Pancreas (tissue), 10 donors: ENCODE measurements at regions not wholly inside any gene's neighbourhood (a gene's known extent, or its start where the extent isn't known, plus 50 kb on each side); places are given as distances from the start of the nearest gene placed in this dataset.

Experiments used
- ATAC-seq, 4 donors: fragments of 200-7000 bp; cut with Tn5 transposase; one replicate each; pipeline versions ENCODE4 v1.8.0 to v1.9.1; 2020; ENCODE audit warnings: mild to moderate bottlenecking in 4 of 4, moderate library complexity in 4 of 4
- DNase-seq, 6 donors: peaks; one replicate each; pipeline ENCODE4 v3.0.0-alpha.2; 2020
- FAIRE-seq: peaks from 2 replicates; lab custom pipeline; 2012; peaks lifted over from hg19 to GRCh38; lab: Jason Lieb, UNC
- H3K27ac ChIP-seq, 4 donors: fragments of 200-600 bp; sonication (generic); 1 replicate in 3 of 4; 2 replicates in 1 of 4; pipeline versions ENCODE4 v1.5.0 to v1.8.0; 2020
- H3K27me3 ChIP-seq, 4 donors: fragments of 200-600 bp; one replicate each; pipeline ENCODE4 v1.8.0; 2021
- H3K36me3 ChIP-seq, 3 donors: fragments of 200-600 bp; sonication (generic) in 1 of 3; one replicate each; pipeline versions ENCODE4 v1.5.0 to v1.8.0; 2020 to 2021
- H3K4me1 ChIP-seq, 3 donors: fragments of 200-600 bp; one replicate each; pipeline ENCODE4 v1.8.0; 2021
- H3K4me3 ChIP-seq, 4 donors: fragments of 200-600 bp; sonication (generic) in 2 of 4; one replicate each; pipeline versions ENCODE4 v1.5.0 to v1.8.0; 2020 to 2021
- H3K9me3 ChIP-seq, 4 donors: fragments of 200-600 bp; one replicate each; pipeline ENCODE4 v1.8.0; 2021
- WGBS, 2 donors: extraction: QIAGEN DNeasy Blood & Tissue Kit; methylation state at CpG; one replicate each; pipeline ENCODE4 v1.1.7; 2013; 5-methylcytosine and 5-hydroxymethylcytosine counted together
- intact Hi-C, 3 donors: fragments of 100-400 bp; cut with DNase I; formaldehyde crosslinking; loops; one replicate each; pipeline versions ENCODE4 v1.11.1 to v1.14.2; 2022
- TF ChIP-seq, protein P1 (sequence below), 4 donors: fragments of 200-600 bp; sonication (generic) in 3 of 4; IDR thresholded peaks; one replicate each; pipeline versions ENCODE4 v1.5.0 to v1.8.0; 2021; ENCODE audit warnings: antibody characterized with exemption in 4 of 4
- donor health status: healthy with polysubstance abuse.
- donor health status: DM: no; HTN: no; CAD: no; lungs with moderate emphysema.
- donor health status: DM: no; HTN: no; CAD: no.
- donor health status: control.
- donor health status: control.
- donor health status: Bipolar disorder and iron deficiency.
- donor health status: DM: yes; HTN: yes; CAD: no.
- donor health status: DM: no; HTN: no; CAD: no.
- donor health status: DM: no; HTN: no; CAD: no.
- donor health status: DM: yes; HTN: yes; CAD: no.

DNA sequence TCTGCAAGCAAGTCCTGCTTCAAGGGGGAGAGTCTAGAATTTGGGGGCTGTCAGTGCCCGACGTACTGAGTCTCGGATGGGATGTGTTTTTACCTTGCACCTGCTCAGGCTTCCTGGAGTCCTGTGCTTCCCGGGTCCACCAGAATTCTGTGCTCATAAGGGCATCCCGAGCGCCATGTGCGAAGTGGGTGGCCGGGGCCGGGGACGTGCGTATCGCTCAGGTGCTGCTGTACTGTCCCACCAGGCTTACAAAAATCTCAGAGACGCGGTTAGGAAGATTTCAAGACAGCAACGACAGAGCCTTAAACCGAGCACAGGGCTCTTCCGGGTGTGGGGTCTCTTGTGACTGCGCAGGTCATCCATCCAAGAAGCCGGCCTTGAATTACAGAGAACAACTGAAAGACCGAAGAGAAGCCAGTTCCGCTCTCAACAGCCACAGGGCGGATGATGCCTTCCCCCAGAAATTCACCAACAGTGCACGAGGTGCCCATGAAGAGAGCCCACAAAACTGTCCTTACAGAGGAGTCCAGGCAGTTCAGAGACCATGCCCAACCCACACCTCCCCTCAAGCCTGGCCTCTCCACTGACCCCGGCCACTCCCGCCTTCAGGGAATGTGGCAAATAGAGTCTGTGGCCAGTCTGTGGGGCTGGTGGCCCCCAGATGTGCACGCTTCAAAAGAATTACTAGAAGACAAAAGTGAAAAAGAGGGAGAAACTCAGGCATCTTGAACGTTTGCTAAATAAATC, 104.7 kb downstream of the PXDC1 start:
- H3K4me3 ChIP-seq = no peak overlapping the region
- TF ChIP-seq, protein P1, sequence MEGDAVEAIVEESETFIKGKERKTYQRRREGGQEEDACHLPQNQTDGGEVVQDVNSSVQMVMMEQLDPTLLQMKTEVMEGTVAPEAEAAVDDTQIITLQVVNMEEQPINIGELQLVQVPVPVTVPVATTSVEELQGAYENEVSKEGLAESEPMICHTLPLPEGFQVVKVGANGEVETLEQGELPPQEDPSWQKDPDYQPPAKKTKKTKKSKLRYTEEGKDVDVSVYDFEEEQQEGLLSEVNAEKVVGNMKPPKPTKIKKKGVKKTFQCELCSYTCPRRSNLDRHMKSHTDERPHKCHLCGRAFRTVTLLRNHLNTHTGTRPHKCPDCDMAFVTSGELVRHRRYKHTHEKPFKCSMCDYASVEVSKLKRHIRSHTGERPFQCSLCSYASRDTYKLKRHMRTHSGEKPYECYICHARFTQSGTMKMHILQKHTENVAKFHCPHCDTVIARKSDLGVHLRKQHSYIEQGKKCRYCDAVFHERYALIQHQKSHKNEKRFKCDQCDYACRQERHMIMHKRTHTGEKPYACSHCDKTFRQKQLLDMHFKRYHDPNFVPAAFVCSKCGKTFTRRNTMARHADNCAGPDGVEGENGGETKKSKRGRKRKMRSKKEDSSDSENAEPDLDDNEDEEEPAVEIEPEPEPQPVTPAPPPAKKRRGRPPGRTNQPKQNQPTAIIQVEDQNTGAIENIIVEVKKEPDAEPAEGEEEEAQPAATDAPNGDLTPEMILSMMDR (IDR thresholded peaks at IDR 0.05) = no peak
- ATAC-seq = no peak
- H3K9me3 ChIP-seq = no peaks in the 10 kb centered on the region
- intact Hi-C loops = no loop called here
- no peak overlapping the region for H3K27ac ChIP-seq
- H3K27me3 ChIP-seq = no peaks in the 10 kb centered on the region
- no peak for DNase-seq
- no peak for FAIRE-seq
- WGBS, 2 donors = 84 to 90% methylated on average over 27 of the region's 27 CpGs
- no peaks in the 10 kb centered on the region for H3K36me3 ChIP-seq
- H3K4me1 ChIP-seq = no peaks in the 10 kb centered on the region

DNA sequence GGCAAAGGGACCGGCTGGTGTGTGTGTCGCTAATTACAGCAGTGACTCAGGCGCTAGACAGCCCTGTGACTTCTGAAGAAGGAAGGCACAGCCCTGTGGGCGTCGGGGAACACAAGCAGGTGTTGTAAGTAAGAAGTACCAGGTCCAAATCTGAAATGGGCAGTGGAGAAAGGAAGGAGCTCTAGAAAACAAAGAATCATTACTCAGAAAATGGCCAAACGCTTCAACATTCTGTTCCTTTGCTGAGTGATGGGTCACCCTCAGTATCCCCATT, 106.8 kb downstream of the PXDC1 start:
- FAIRE-seq (no peak), DNase-seq (no peak), ATAC-seq (peak in 1 of 4 donors; percentile 36)
- Histone ChIP-seq H3K36me3 (no peaks in the 10 kb centered on the region), H3K4me3 (no peak overlapping the region), H3K27me3 (no peaks in the 10 kb centered on the region), H3K27ac (no peak overlapping the region), H3K9me3 (no peaks in the 10 kb centered on the region), H3K4me1 (no peaks in the 10 kb centered on the region)
- intact Hi-C loops = no loop called here
- WGBS, 2 donors = 34 to 51% methylated on average over 6 of the region's 6 CpGs
- TF ChIP-seq, protein P1 (IDR thresholded peaks at IDR 0.05) = no peak

DNA sequence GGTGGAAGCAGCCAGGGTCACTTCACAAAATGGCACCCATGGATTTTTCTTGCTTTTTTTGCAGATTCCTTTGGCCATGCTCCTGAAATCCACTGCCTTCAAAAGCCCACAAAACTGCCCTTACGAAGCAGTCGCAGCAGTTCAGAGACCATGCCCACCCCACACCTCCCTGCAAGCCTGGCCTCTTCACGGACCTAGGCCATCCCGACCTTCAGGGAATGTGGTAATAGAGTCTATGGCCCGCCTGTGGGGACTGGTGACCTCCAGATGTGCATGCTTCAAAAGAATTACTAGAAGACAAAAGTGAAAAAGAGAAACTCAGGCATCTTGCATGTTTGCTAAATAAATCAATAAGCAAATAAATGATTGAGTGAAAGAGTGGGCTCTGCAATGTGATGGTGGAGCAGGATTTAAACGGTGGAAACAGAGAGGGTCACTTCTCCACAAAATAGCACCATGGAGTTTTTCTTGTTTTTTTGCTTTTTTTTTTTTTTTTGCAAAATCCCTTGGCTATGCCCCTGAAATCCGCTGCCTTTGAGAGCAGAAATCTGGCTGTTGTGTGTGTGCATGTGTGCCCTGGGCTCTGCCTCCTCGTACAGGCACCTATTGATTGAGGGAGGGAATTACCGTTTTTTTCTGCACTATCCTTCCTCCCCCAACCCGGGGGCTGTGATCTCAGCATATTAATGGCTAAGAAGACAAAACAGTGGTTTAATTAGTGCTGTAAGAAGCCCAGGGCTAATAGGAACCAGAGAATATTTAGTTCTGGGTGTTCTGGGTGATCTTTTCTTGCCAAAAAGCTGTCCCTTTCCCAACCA, 107.4 kb downstream of the PXDC1 start:
- TF ChIP-seq, protein P1 (IDR thresholded peaks at IDR 0.05) = no peak
- WGBS, 2 donors = 47 to 58% methylated on average over 10 of the region's 10 CpGs
- Histone ChIP-seq H3K27me3 (no peaks in the 10 kb centered on the region), H3K4me1 (no peaks in the 10 kb centered on the region), H3K27ac (no peak overlapping the region), H3K36me3 (no peaks in the 10 kb centered on the region), H3K9me3 (no peaks in the 10 kb centered on the region), H3K4me3 (no peak overlapping the region)
- ATAC-seq (no peak), DNase-seq (no peak), FAIRE-seq (no peak)
- intact Hi-C loops = no loop called here

DNA sequence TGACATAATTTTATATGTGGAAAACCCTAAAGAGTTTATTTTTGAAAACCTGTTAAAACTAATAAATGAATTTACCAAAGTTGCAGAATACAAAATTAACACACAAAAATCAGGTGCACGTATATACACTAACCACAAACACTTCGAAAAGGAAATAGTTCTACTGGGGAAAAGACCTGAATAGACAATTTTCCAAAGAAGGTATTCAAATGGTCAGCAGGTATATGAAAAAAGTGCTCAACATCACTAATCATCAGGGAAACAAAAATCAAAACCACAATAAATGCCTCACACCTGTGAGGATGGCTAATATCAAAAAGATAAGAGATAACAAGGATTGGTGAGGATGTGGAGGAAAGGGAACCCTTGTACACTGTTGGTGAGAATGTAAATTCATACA, 110.6 kb downstream of the PXDC1 start:
- intact Hi-C loops = no loop called here
- no peaks in the 10 kb centered on the region for H3K27me3 ChIP-seq
- no peak for ATAC-seq
- no peaks in the 10 kb centered on the region for H3K36me3 ChIP-seq
- H3K27ac ChIP-seq = no peak overlapping the region
- H3K4me1 ChIP-seq = no peaks in the 10 kb centered on the region
- no peak for FAIRE-seq
- H3K4me3 ChIP-seq = no peak overlapping the region
- TF ChIP-seq, protein P1 (IDR thresholded peaks at IDR 0.05) = no peak
- H3K9me3 ChIP-seq = no peaks in the 10 kb centered on the region
- DNase-seq = no peak
- 78 to 86% methylated on average over 2 of the region's 2 CpGs for WGBS, 2 donors

DNA sequence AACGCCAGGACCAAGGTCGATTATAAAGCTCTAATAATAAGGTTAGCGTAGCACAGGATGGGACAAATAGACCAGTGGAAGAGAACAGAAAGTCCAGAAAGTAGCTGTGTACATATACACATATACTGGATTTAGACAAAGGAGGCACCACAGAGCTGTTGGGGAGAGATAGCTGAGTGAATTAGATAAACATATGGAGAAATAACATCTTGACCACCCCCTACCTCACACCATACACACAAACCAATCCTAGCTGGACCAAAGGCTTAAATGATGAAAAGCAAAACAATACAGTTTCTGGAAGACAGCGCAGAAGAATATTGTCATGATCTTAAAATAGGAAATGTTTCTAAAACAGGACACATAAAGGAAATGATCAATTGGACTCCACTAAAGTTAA, 112.9 kb downstream of the PXDC1 start:
- WGBS, 2 donors = 74 to 81% methylated on average over 4 of the region's 4 CpGs
- Histone ChIP-seq H3K9me3 (no peaks in the 10 kb centered on the region), H3K4me1 (no peaks in the 10 kb centered on the region), H3K27me3 (no peaks in the 10 kb centered on the region), H3K27ac (no peak overlapping the region), H3K36me3 (no peaks in the 10 kb centered on the region), H3K4me3 (no peak overlapping the region)
- no peak for ATAC-seq
- FAIRE-seq = no peak
- TF ChIP-seq, protein P1 (IDR thresholded peaks at IDR 0.05) = no peak
- DNase-seq = no peak
- intact Hi-C loops = no loop called here
